AG09319 (cell line): ENCODE measurements at regions not wholly inside any gene's neighbourhood (a gene's known extent, or its start where the extent isn't known, plus 50 kb on each side); places are given as distances from the start of the nearest gene placed in this dataset.

Experiments
- DNase-seq: peaks from one replicate; pipeline ENCODE4 v3.0.0-alpha.2; 2010; ENCODE audit warnings: low read depth; ENCODE audit errors: extremely low read depth
- TF ChIP-seq, protein P1 (sequence below): IDR thresholded peaks from 2 replicates; pipeline ENCODE4 v1.5.1; 2011; ENCODE audit warnings: low read depth, mild to moderate bottlenecking, inconsistent platforms, low read length, moderate library complexity

GRCh38 chr2:181307203-181307991 lies 149.8 kb upstream of the ITGA4 start:
- TF ChIP-seq, protein P1, sequence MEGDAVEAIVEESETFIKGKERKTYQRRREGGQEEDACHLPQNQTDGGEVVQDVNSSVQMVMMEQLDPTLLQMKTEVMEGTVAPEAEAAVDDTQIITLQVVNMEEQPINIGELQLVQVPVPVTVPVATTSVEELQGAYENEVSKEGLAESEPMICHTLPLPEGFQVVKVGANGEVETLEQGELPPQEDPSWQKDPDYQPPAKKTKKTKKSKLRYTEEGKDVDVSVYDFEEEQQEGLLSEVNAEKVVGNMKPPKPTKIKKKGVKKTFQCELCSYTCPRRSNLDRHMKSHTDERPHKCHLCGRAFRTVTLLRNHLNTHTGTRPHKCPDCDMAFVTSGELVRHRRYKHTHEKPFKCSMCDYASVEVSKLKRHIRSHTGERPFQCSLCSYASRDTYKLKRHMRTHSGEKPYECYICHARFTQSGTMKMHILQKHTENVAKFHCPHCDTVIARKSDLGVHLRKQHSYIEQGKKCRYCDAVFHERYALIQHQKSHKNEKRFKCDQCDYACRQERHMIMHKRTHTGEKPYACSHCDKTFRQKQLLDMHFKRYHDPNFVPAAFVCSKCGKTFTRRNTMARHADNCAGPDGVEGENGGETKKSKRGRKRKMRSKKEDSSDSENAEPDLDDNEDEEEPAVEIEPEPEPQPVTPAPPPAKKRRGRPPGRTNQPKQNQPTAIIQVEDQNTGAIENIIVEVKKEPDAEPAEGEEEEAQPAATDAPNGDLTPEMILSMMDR, result no peak
- no peak for DNase-seq

DNA sequence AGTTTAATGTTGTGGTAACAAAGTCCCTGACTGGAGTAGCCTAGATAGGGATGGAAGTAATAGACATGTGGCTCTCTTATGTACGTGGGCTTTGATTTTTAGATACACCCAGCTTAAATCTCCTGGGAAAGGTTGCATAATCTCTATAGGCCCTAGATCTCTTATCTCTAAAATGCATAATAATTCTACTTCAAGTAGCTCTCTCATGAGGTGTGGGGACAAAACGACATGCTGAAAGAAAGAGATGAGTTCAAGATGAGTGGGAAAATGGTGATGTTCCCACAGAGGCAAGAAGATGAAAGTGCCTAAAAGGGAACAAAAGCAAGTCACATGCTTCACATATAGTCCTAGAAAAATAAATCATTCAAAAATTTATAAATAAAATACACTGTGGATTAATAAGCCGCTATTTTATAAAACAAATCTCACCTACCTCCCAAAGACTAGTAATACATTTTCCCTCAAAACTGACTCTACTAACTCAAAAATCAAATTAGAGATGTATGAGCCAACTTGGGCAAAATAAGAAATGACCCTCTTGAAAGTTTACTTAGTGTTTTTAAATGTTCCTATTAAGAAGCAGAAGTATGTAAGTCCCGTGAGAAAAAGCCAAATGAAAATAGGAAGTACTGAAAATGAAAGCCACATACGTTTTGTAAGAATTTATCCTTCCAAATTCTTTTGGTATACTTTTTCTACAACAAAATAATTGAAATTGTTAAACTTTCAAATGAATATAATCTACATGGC lies 148.2 kb upstream of the ITGA4 start:
- no peak for DNase-seq
- TF ChIP-seq, protein P1, result no peak

GRCh38 chr2:181309586-181309985 lies 147.6 kb upstream of the ITGA4 start:
- DNase-seq, result no peak
- TF ChIP-seq, protein P1, result no peak

DNA sequence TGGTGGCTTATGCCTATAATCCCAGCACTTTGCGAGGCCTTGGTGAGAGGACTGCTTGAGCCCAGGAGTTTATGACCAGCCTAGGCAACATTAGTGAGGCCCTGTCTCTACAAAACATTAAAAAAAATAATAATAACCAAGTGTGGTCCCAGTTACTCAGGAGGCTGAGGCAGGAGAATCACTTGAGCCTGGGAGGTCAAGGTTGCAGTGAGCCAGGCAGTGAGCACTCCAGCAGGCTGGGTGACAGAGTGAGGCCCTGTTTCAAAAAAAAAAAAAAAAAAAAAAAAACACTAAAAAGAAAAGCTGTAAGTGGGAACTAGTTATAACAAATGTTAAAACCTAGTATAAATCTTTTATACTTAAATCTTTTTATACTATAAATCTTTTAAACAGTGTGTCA lies 146.2 kb upstream of the ITGA4 start:
- DNase-seq, result no peak
- TF ChIP-seq, protein P1, result no peak

GRCh38 chr2:181311837-181312236 lies 145.3 kb upstream of the ITGA4 start:
- DNase-seq, result no peak
- TF ChIP-seq, protein P1, result no peak

GRCh38 chr2:181312515-181312927 lies 144.7 kb upstream of the ITGA4 start:
- no peak for DNase-seq
- TF ChIP-seq, protein P1, result no peak

DNA sequence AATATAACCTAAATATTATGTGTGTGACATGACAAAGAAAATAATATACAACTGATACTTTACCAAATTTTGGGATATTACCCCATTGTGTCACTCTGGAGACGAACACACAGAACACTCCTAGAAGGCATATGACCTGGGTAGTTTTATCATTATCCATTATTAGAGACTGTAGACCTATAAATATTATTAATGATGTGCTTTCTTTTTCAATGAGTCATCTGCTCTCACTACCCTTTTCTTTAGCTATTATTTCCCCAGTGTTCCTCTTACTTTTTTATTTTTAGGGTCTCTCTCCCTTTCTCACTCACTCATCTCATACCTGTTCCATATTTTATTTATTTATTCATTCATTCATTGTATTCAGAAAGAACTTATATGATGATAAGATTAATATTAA lies 143.3 kb upstream of the ITGA4 start:
- TF ChIP-seq, protein P1, result no peak
- no peak for DNase-seq
